Neural progenitor cell (in vitro differentiated cells): ENCODE measurements at regions not wholly inside any gene's neighbourhood (a gene's known extent, or its start where the extent isn't known, plus 50 kb on each side); places are given as distances from the start of the nearest gene placed in this dataset.

Source experiments
- DNase-seq: peaks from one replicate; pipeline ENCODE4 v3.0.0-alpha.2; 2016; ENCODE audit warnings: low spot score
- H2AFZ ChIP-seq: fragments of 200-600 bp; sonication (generic); replicated peaks from 2 replicates; pipeline ENCODE4 v1.6.1; 2016; ENCODE audit warnings: antibody characterized with exemption
- H3F3A ChIP-seq: fragments of 200-600 bp; sonication (generic); 2 replicates; pipeline ENCODE4 v1.6.1; 2016; ENCODE audit warnings: antibody characterized with exemption, low read depth
- H3K27ac ChIP-seq: fragments of 200-600 bp; sonication (generic); 2 replicates; pipeline ENCODE4 v1.5.1; 2016; ENCODE audit warnings: mild to moderate bottlenecking
- H3K27me3 ChIP-seq: fragments of 200-600 bp; sonication (generic); 2 replicates; pipeline ENCODE4 v1.6.1; 2016; ENCODE audit warnings: mild to moderate bottlenecking, moderate library complexity
- H3K36me3 ChIP-seq: fragments of 200-600 bp; sonication (generic); 2 replicates; pipeline ENCODE4 v1.5.1; 2016
- H3K4me1 ChIP-seq: fragments of 200-600 bp; sonication (generic); 2 replicates; pipeline ENCODE4 v1.6.1; 2016; ENCODE audit warnings: mixed run types
- H3K4me2 ChIP-seq: fragments of 200-600 bp; sonication (generic); 2 replicates; pipeline ENCODE4 v1.6.1; 2016
- H3K4me3 ChIP-seq: fragments of 200-600 bp; sonication (generic); 2 replicates; pipeline ENCODE4 v1.5.1; 2016
- H3K79me2 ChIP-seq: fragments of 200-600 bp; sonication (generic); 2 replicates; pipeline ENCODE4 v1.6.1; 2016; ENCODE audit warnings: low read depth
- H3K9ac ChIP-seq: fragments of 200-600 bp; sonication (generic); 2 replicates; pipeline ENCODE4 v1.6.1; 2016
- H3K9me3 ChIP-seq: fragments of 200-600 bp; sonication (generic); 2 replicates; pipeline ENCODE4 v1.5.1; 2016; ENCODE audit warnings: low read depth
- H4K20me1 ChIP-seq: fragments of 200-600 bp; sonication (generic); 2 replicates; pipeline ENCODE4 v1.6.1; 2016; ENCODE audit warnings: low read depth
- H3K27ac Mint-ChIP-seq: 3 replicates; pipeline ENCODE4 v1.8.0; 2021; ENCODE audit warnings: mixed read lengths
- H3K27me3 Mint-ChIP-seq: 2 replicates; pipeline ENCODE4 v1.8.0; 2022; ENCODE audit warnings: low read depth, mild to moderate bottlenecking, inconsistent platforms, moderate library complexity, mixed read lengths; ENCODE audit not compliant: insufficient read depth
- H3K36me3 Mint-ChIP-seq: 3 replicates; pipeline ENCODE4 v1.8.0; 2021; ENCODE audit warnings: mixed read lengths
- H3K4me1 Mint-ChIP-seq: 3 replicates; pipeline ENCODE4 v1.8.0; 2021; ENCODE audit warnings: mixed read lengths
- H3K4me3 Mint-ChIP-seq: 3 replicates; pipeline ENCODE4 v1.8.0; 2021; ENCODE audit warnings: mild to moderate bottlenecking, moderate library complexity, mixed read lengths
- H3K9me3 Mint-ChIP-seq: 3 replicates; pipeline ENCODE4 v1.8.0; 2020; ENCODE audit warnings: mixed read lengths
- EZH2 ChIP-seq: fragments of 200-600 bp; sonication (generic); IDR thresholded peaks from 2 replicates; pipeline ENCODE4 v1.6.1; 2017; ENCODE audit warnings: antibody characterized with exemption, mild to moderate bottlenecking, moderate library complexity
- EZH2phosphoT487 ChIP-seq: fragments of 200-600 bp; sonication (generic); IDR thresholded peaks from 2 replicates; pipeline ENCODE4 v1.6.1; 2017; ENCODE audit warnings: antibody characterized with exemption
- TF ChIP-seq, protein P1 (sequence below): fragments of 200-600 bp; sonication (generic); IDR thresholded peaks from 2 replicates; pipeline ENCODE4 v1.5.1; 2017; ENCODE audit warnings: antibody characterized with exemption, mild to moderate bottlenecking

GRCh38 chr2:217268978-217269377 is 409.1 kb upstream of the TNP1 start:
- Mint-ChIP-seq H3K27me3 (peaks cover 21% of the 10 kb centered on the region), H3K27ac (no peak overlapping the region), H3K9me3 (peaks cover 26% of the 10 kb centered on the region), H3K4me1 (peaks cover 22% of the 10 kb centered on the region), H3K4me3 (peak overlapping the region; percentile 54), H3K36me3 (no peaks in the 10 kb centered on the region)
- Histone ChIP-seq H3K9ac (no peak overlapping the region), H4K20me1 (no peaks in the 10 kb centered on the region), H3K27me3 (peaks cover 76% of the 10 kb centered on the region), H3K27ac (no peak overlapping the region), H3K9me3 (no peaks in the 10 kb centered on the region), H2AFZ (no peak overlapping the region), H3K4me2 (no peak overlapping the region), H3F3A (peaks cover 14% of the 10 kb centered on the region), H3K79me2 (no peaks in the 10 kb centered on the region), H3K4me1 (peaks cover 16% of the 10 kb centered on the region), H3K36me3 (no peaks in the 10 kb centered on the region), H3K4me3 (no peak overlapping the region)
- no peak for TF ChIP-seq EZH2phosphoT487
- TF ChIP-seq EZH2: no peak
- TF ChIP-seq, protein P1, sequence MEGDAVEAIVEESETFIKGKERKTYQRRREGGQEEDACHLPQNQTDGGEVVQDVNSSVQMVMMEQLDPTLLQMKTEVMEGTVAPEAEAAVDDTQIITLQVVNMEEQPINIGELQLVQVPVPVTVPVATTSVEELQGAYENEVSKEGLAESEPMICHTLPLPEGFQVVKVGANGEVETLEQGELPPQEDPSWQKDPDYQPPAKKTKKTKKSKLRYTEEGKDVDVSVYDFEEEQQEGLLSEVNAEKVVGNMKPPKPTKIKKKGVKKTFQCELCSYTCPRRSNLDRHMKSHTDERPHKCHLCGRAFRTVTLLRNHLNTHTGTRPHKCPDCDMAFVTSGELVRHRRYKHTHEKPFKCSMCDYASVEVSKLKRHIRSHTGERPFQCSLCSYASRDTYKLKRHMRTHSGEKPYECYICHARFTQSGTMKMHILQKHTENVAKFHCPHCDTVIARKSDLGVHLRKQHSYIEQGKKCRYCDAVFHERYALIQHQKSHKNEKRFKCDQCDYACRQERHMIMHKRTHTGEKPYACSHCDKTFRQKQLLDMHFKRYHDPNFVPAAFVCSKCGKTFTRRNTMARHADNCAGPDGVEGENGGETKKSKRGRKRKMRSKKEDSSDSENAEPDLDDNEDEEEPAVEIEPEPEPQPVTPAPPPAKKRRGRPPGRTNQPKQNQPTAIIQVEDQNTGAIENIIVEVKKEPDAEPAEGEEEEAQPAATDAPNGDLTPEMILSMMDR: no peak
- no peak for DNase-seq

GRCh38 chr2:217267758-217268157 is 407.9 kb upstream of the TNP1 start:
- H3K27me3 Mint-ChIP-seq: peaks cover 18% of the 10 kb centered on the region
- Histone ChIP-seq H3K9me3 (no peaks in the 10 kb centered on the region), H3K4me3 (no peak overlapping the region), H3F3A (peaks cover 14% of the 10 kb centered on the region), H4K20me1 (no peaks in the 10 kb centered on the region), H3K4me2 (no peak overlapping the region), H3K9ac (no peak overlapping the region), H2AFZ (no peak overlapping the region), H3K27me3 (peaks cover 76% of the 10 kb centered on the region), H3K36me3 (no peaks in the 10 kb centered on the region), H3K27ac (no peak overlapping the region), H3K4me1 (peaks cover 16% of the 10 kb centered on the region), H3K79me2 (no peaks in the 10 kb centered on the region)
- no peaks in the 10 kb centered on the region for H3K36me3 Mint-ChIP-seq
- peaks cover 22% of the 10 kb centered on the region for H3K4me1 Mint-ChIP-seq
- no peak overlapping the region for H3K27ac Mint-ChIP-seq
- TF ChIP-seq, protein P1: no peak
- TF ChIP-seq EZH2 (no peak), EZH2phosphoT487 (no peak)
- no peak for DNase-seq
- H3K4me3 Mint-ChIP-seq: no peak overlapping the region
- peaks cover 26% of the 10 kb centered on the region for H3K9me3 Mint-ChIP-seq

GRCh38 chr2:217263756-217264155 is 403.9 kb upstream of the TNP1 start:
- H3K4me3 ChIP-seq: no peak overlapping the region
- H3K4me1 ChIP-seq: no peaks in the 10 kb centered on the region
- H4K20me1 ChIP-seq: no peaks in the 10 kb centered on the region
- peaks cover 21% of the 10 kb centered on the region for H3K9me3 Mint-ChIP-seq
- TF ChIP-seq, protein P1: no peak
- no peak for TF ChIP-seq EZH2phosphoT487
- no peak for TF ChIP-seq EZH2
- H3K36me3 ChIP-seq: no peaks in the 10 kb centered on the region
- no peak overlapping the region for H3K9ac ChIP-seq
- H3K27me3 ChIP-seq: peaks cover 62% of the 10 kb centered on the region
- no peak overlapping the region for H3K4me2 ChIP-seq
- no peaks in the 10 kb centered on the region for H3F3A ChIP-seq
- no peaks in the 10 kb centered on the region for H3K9me3 ChIP-seq
- H3K4me1 Mint-ChIP-seq: no peaks in the 10 kb centered on the region
- H3K79me2 ChIP-seq: no peaks in the 10 kb centered on the region
- no peaks in the 10 kb centered on the region for H3K36me3 Mint-ChIP-seq
- H3K4me3 Mint-ChIP-seq: no peak overlapping the region
- peaks cover 9% of the 10 kb centered on the region for H3K27me3 Mint-ChIP-seq
- H3K27ac Mint-ChIP-seq: no peak overlapping the region
- DNase-seq: no peak
- no peak overlapping the region for H2AFZ ChIP-seq
- H3K27ac ChIP-seq: no peak overlapping the region
